IPS-NIHi7 (cell line): ENCODE measurements at regions not wholly inside any gene's neighbourhood (a gene's known extent, or its start where the extent isn't known, plus 50 kb on each side); places are given as distances from the start of the nearest gene placed in this dataset.
"Not testable (repeated sequence)": the region's sequence is repeated elsewhere in the genome, so short reads cannot be mapped to it uniquely, and the experiment has no call there.

Experiments
- DNase-seq: peaks from one replicate; pipeline ENCODE4 v3.0.0; 2012; ENCODE audit warnings: mixed read lengths; ENCODE audit errors: extremely low spot score

DNA sequence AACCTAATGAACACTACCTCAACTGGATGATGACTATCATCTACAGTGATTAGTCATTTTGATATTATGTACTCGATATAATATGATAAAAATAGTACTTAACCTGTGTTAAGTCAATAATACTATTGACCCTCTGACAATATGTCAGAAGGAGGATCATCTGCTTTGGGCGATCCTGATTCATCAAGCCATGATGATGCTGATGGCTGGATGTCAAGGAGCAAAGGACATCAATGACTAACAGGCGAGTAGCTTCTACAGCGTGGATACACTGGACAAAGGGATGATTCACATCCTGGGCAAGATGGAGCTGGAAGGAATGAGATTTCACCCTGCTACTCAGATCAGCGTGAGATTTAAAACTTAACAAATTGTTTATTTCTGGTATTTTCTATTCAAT lies 94.4 kb upstream of the SKAP2 start:
- DNase-seq = no peak

DNA sequence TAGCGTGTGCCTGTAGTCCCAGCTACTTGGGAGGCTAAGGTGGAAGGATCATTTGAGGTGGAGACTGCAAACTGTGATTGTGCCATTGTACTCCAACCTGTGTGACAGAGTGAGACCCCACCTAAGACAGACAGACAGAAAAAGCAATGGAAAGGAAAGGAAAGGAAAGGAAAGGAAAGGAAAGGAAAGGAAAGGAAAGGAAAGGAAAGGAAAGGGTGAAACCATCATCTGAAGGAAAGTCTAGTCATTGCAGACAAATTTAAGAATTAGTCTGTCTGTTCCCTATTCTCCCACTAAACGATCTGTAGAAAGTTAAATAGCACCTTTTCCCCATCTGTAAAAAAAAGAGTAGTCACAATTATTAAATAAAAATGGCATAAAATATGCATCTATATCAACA lies 91.1 kb upstream of the SKAP2 start:
- no peak for DNase-seq

DNA sequence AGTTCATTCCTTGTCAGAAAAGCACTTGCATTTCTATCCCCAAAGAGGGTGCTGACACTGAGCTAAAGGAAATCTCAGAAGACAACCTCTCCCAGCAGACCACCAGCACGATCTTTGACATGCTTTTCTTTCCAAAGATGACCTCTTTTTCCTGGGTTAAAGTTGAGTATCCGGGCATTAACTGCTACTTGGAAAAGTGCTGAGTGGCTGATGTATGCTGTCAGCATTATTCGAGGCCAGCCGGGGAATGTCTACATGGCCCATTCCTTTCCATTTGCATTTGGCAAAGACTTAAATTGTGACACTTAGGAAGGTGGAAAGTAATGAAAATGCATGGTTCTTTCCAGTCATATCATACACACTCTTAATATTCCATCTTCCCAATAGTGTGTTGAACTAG lies 90.6 kb upstream of the SKAP2 start:
- no peak for DNase-seq

DNA sequence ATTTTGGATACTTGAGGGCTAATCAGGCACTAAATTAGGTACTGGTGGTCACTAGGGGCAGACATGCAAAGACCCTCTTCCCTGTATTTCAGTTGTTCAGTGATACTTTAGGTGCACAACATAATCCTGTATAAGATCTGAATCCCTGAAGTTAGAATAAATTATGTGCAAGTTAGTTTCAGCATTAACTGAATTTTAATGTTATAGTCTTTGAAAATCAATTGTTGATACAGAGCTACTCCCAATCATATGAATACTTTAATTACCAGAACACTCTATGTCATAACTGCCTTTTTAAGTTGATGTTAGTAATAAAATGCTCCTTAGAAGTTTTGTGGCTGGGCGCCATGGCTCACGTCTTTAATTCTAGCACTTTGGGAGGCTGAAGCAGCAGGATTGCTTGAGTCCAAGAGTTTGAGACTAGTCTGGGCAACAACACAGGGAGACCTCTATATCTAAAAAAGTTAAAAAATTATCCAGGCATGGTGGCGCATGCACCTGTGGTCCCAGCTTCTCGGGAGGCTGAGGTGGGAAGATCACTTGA lies 87.1 kb upstream of the SKAP2 start:
- DNase-seq = no peak

DNA sequence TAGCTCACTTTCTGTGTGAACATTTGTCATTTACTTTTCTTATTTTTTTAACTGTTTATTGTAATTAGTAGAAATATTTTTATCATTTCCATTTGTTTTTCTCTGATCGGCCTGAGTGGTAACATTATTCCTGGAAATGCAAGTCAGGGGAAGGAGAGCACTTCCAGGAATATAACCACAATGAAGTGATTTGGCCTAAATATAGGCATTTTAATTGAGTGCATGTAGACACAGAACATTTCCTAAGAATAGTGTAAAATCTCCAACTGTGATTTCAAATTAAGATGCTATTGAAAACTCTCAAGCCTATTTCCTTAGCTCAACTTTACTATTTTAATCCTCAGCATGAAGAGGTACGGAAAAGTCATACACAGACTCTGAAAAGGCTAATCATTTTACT lies 86.5 kb upstream of the SKAP2 start:
- DNase-seq = no peak

DNA sequence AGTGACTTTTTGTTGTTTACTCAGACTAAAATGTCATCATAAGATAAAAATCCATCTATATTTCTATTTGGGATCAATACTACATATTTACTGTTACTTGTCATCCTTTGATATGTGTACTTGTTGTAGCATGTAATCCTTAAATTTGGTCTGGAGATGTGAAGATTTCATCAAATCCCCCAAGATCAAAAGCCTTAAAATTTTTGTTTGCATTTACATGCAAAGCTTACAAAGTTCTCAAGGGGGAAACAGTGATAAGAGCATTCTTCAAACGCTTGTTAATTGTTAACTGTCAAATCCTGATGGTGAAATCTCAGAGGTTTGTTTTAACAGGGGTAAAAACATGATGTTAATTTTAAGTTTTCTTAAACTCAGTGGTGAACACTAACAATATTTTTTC lies 84.9 kb upstream of the SKAP2 start:
- no peak for DNase-seq

DNA sequence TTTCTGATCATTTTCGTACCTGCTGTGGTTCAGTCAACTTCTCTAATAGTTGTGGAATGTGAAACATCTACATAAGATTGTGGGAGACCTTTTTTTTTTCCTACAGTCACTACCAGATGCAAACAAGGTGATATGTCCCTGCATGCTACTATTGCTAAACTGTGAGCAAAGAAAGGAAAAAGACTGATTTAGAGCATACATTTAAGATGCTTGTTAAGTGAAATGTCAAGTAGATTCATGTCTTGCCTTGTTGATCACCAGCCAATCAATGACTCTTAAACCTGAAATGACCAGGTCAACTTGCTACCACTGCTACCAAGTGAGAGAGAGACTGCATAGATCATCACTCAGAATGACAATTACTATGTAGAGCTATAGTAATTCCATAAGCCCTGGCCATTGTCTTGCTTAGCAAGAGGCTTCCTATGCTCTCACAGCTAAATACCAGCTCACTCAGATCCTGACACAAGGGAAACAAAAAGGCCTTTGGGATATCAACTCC lies 84.3 kb upstream of the SKAP2 start:
- DNase-seq = peak; percentile 55

DNA sequence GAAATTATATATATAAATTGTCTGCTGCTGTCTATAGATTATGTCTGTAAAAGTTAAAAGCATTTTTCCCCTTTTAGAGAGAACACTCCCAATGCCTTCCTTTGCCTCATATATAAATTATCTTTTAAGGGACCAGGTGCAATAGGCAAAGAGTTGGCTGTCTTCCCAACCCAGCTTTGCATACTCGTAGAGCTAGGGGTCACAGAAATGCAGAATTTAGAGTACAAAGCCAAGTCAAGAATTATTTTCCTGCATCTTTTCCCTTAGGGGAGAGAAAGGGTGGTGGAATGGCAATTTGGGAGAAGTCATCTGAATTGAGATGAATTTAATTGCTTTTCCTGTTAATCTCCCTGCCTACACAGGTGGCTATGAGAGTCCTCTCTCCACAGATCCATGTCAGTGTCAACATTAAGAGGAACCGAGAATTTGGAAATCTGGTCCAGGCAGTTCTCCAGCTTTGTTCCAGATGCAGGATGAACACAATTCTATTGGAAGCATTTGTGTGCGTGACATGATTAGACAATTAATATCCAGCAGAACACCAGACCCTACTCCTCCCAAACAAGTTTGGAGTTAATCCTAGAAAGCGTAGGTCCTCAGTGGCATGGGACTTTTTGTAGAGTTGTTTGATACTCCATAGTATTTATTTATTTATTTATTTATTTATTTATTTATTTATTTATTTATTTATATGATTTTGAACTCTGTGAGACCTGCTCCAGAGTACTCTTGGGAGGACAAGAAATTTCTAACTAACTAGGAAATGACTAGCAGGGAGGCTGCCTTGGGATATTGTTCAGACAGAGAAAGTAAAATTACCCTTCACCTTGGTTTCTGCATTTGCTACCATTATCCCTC lies 80.3 kb upstream of the SKAP2 start:
- no peak for DNase-seq

DNA sequence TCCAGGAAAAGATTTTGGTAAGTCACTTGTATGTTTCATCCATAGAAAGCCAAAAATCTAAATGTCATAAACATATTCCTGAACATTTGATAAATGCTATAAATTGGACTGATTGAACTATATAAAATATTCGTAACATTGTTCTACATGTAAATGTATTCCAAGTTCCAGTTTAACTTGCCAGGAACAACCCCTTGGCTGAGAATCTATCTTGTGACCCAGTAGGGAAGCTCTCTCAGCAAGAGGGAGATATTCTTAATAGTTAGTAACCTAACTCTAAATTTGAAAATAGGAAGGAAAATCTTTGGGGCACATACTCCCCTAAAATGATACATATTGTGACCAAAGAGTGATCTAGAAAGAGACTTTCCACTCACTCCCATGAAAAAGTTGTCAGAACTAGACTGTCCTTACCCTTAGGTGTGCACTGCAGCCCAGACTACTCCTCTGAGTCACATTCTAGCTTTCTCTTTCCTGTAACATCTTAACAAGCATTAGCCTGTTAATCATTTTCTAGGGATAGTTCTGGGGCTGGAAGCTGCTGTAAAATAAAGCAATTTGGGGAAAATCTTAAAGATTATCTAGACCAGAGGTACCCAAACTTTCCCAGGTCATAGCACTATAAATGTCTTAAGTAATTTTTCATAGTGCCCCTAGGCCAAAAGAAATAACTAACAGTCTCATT lies 73.7 kb upstream of the SKAP2 start:
- no peak for DNase-seq

DNA sequence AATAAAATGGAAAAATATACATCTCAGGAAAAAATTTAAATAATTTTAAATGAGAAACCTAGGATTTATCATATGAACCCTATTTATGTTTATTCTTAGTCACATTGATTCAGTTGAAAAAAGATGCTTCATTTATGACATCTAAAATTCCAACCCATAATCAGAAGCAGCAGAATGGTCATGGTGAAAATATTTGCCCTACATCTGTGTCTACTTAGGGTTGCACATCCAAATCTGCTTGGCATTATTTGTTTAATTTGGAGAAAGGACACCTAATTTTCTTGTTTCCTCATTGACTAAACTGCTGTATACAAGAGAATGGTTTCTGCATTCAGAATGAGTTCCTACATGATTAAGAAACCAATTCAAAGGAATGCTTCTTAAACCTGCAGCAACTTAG lies 72.9 kb upstream of the SKAP2 start:
- no peak for DNase-seq

DNA sequence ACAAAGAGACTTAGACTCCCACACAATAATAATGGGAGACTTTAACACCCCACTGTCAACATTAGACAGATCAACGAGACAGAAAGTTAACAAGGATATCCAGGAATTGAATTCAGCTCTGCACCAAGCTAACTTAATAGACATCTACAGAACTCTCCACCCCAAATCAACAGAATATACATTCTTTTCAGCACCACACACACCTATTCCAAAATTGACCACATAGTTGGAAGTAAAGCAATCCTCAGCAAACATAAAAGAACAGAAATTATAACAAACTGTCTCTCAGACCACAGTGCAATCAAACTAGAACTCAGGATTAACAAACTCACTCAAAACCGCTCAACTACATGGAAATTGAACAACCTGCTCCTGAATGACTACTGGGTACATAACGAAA lies 68.2 kb upstream of the SKAP2 start:
- DNase-seq = not testable (repeated sequence)

DNA sequence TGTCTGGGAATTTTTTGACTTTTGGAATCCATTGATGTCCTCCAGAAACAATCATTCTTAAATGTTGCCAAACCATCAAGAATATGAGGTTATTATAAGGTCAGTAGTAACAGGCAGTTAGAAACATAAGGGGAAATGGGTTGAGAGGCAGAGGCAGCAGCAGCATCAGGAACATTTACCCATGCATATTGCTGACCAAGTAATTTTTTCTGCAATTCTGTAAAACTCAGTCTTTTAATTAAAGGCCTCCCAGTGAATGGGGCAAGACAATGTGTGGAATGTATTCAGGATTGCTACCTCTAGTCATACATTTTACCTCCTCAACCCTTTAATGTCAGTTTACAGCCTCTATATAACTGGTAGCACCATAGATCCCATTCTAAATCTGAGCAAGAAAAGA lies 66.5 kb upstream of the SKAP2 start:
- no peak for DNase-seq

DNA sequence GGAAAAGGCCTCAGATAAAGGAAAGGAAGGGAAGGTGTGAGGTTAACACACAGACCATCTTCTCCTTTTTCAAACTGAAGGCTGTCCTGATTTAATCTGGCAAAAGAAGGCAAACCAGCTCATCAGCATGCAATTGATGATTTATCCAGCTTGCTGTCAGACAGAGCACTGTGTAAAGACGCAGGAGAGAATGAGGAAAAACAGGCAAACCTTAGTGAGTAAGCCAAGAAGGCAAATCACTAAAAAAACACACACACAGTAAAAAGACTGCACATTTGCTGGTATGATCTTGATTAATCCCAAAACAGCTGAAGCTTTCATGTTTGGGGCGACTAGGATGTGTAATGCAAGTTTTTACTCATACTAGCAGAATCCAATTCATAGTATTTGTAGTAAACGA lies 65.8 kb upstream of the SKAP2 start:
- DNase-seq = no peak

DNA sequence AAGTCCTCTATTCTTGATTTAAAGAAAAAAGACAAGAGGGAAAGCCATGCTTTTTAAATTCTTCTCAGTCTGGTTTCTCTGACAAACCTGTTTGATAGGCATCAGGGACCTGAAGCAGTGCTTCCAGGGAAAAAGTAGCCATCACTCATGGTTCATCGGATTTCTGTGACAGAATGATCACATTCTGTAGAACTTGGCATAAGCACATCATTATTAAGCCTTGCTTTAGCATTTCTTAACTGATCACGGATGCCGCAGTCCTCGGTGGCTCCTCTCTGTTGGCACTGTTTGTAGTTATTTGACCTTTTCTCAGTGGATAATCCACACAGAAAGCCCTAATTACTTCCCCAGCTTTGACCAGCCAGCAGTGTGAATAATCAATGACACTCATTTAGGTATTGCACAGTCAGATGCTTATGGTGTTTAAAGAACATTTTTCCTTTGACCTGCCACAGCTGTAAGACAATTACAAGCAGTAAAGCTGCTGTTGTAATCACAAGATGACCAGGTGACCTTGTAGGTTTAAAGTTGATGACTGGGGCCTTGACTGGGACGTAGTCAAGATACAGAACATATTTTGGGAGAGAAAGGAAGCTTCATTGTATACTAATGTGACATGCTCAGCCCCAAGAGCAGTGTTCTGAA lies 64.4 kb upstream of the SKAP2 start:
- DNase-seq = no peak

DNA sequence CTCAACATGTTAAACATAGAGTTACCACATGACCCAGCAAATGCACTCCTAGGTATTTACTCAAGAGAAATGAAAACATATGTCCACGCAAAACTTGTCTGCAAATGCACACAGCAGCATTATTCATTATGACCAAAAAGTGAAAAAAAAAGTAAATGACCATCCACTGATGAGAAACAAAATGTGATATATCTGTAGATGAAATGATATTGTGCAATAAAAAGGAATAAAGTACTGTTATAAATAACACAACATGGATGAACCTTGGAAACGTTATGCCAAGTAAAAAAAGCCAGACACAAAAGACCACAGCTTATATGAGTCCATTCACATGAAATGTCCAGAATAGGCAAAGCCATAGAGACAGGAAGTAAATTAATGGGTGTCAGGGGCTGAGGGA lies 61.4 kb upstream of the SKAP2 start:
- DNase-seq = no peak

DNA sequence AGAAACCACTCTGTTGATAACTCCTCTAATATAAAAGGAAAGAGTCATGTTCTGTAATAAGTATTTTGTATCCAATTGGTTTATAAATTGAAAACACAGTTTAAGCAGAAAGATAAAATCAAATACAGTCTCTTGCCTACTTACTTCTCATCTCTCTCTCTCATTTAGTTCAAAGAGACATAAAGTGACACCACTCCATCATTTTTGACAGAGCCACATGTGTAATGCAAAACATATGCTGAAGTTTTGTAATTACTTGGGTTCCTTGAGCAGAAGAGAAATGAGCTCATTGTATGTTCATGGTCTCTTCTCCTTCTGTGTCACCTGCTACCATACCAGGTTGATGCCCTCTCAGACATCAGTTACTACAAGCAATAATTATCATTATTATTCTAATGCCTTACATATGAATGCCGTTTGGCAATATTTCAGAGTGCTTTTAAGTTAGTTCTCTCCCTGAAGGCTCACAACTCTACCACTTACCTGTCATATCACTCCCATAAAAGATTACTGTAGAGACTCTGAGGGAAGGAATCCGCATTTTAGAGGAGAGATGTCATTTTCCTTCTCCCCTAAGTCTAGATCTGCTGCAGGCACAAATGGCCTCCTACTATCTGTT lies 59.9 kb upstream of the SKAP2 start:
- no peak for DNase-seq

DNA sequence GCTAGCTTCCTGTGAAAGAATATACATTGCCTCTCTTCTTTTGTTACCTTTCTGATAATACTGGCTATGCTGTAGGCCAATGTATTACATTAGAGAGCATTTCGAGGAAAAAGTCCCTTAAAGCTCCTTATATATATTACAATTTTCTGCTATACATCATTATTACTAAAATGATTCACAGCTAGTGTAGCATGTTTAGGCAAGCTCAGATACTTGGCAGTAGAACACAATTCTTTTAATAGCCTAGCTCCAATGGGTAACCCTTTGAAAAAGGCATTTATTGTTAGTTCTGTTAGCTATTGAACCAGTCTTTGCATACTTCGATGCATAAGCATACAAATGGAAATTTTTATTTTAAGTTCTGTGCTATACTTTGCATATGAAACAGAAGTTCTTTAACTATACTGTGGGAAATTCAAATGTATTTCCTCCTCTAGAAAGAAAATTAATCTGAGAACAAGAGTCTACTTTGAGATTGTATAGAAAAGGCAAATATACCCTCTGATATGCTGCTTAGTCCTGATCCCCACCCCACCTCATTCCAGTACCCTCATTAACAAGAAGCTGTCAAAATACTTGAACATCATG lies 55.6 kb upstream of the SKAP2 start:
- DNase-seq = no peak

DNA sequence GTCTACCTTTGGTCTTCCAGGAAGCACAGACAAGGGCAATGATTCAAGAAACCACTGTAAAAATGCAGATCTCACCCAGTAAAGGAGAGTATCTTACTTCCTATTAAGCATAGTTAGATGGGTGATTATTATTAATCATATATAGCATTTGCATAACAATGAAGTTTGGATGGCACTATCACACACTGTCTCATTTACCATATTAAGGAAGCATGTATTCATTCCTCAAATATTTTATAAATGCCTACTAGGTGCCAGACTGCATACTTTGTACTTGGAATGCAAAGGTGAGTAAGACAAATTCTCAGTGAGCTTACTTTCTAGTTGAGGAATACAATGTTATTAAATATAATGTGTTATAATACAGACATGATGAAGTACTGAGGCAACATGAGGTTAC lies 53.9 kb upstream of the SKAP2 start:
- no peak for DNase-seq

DNA sequence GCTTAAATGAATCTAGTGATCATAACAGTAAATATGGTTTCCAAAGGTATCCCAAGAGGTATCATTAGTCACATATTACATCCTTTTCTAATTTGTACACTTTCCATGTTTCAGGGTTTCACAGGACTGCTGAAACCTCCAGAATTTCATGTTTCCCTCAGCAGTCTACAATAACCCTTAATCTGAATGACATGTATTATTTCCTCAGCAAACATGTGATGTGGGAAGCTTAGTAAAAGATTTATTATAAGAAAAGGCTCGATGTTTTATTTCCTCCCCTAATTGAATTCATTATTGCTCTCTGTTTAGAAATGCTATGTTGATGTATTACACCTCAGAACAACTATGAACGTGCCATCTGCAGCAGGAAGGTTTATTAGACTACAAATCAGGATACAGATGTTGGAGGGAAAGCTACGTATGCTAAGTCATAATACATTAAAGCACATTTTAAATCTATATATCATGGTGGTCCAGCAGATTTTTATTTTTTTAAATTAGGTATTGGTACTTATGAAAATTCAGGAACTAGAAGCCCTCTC lies 52.5 kb upstream of the SKAP2 start:
- DNase-seq = no peak

DNA sequence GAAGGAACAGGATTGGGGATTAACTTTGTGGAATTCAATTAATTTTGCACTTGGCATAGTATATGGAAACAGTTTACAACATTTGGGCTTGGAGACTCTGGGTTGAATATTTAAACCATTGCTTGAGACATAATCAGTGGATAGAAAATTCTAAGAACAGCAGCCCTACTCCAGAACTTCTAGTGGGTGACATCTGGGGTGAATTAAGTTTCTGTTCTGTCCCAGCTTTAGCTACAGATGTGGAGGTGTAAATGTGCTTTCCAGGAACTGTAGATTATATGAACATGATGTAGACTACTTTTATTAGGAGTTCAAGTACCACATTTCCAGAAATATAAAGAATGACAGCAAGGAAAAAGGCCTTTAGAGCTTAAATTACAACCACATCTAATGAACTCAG lies 51.9 kb upstream of the SKAP2 start:
- DNase-seq = no peak
